ENCODE measurements at regions not wholly inside any gene's neighbourhood (a gene's known extent, or its start where the extent isn't known, plus 50 kb on each side); places are given as distances from the start of the nearest gene placed in this dataset.

GRCh38 chr5:54760182-54760935 lies 225.0 kb downstream of the ESM1 start:
- no peaks in the 10 kb centered on the region for H3K9me3 ChIP-seq (ENCODE audit: insufficient read depth, low read depth, low read length)
- H3K9me2 ChIP-seq (replicated peaks; ENCODE audit: low read depth, low read length) = no peaks in the 10 kb centered on the region
- H3K36me3 ChIP-seq (ENCODE audit: insufficient read depth, low read length) = no peaks in the 10 kb centered on the region
- TF ChIP-seq EZH2phosphoT487 (IDR thresholded peaks at IDR 0.05; ENCODE audit: borderline replicate concordance) (no peak), CTCF (conservative IDR thresholded peaks at IDR 0.05; ENCODE audit: low read length) (no peak)
- H2AFZ ChIP-seq (ENCODE audit: low read length) = no peak overlapping the region
- no peak overlapping the region for H3K4me3 ChIP-seq (ENCODE audit: low read length, poor library complexity, severe bottlenecking)
- no peak overlapping the region for H3K9ac ChIP-seq (ENCODE audit: low read depth, low read length, poor library complexity, severe bottlenecking)
- H3K4me2 ChIP-seq (ENCODE audit: low read depth, low read length, poor library complexity, severe bottlenecking) = no peak overlapping the region
- no peaks in the 10 kb centered on the region for H3F3A ChIP-seq (ENCODE audit: low read depth)
- no peaks in the 10 kb centered on the region for H3K79me2 ChIP-seq (ENCODE audit: insufficient read depth, low read length)
- no peaks in the 10 kb centered on the region for H3K27me3 ChIP-seq (ENCODE audit: insufficient read depth, low read length, poor library complexity, severe bottlenecking)
- H3K4me1 ChIP-seq (ENCODE audit: insufficient read depth, low read length, poor library complexity, severe bottlenecking) = peaks cover 15% of the 10 kb centered on the region
- no peaks in the 10 kb centered on the region for H4K20me1 ChIP-seq (ENCODE audit: insufficient read depth, low read length, poor library complexity, severe bottlenecking)

- no peak overlapping the region for H2AFZ ChIP-seq (ENCODE audit: low read length)
- no peaks in the 10 kb centered on the region for H3K9me3 ChIP-seq (ENCODE audit: insufficient read depth, low read depth, low read length)
Measured at GRCh38 chr5:54758038-54758437, 227.4 kb downstream of the ESM1 start.

DNA sequence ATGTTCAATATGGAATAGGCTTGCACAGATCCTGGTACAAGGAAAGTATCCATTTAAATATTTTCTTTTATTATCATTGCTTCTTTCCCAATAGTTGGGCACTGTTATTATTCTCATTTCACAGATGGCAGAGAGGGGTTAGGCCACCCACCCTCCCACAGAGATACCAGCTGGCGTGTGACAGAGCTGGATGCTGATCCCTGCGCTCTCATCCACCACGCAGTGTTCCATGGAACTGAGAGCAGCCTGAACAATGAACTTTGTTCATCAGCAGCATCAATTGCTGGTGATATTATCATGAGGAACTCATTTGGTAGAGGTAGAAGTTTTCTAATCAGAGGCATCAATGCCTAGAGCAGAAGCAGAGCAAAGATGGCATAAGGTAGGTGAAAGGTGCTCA lies 227.9 kb downstream of the ESM1 start:
- Histone ChIP-seq H3K4me1 (ENCODE audit: insufficient read depth, low read length, poor library complexity, severe bottlenecking) (peaks cover 15% of the 10 kb centered on the region), H4K20me1 (ENCODE audit: insufficient read depth, low read length, poor library complexity, severe bottlenecking) (no peaks in the 10 kb centered on the region), H3K79me2 (ENCODE audit: insufficient read depth, low read length) (no peaks in the 10 kb centered on the region), H3K9me2 (replicated peaks; ENCODE audit: low read depth, low read length) (no peaks in the 10 kb centered on the region), H3K36me3 (ENCODE audit: insufficient read depth, low read length) (no peaks in the 10 kb centered on the region), H3K9ac (ENCODE audit: low read depth, low read length, poor library complexity, severe bottlenecking) (no peak overlapping the region), H3K4me3 (ENCODE audit: low read length, poor library complexity, severe bottlenecking) (no peak overlapping the region), H3K9me3 (ENCODE audit: insufficient read depth, low read depth, low read length) (no peaks in the 10 kb centered on the region), H3F3A (ENCODE audit: low read depth) (no peaks in the 10 kb centered on the region), H2AFZ (ENCODE audit: low read length) (no peak overlapping the region), H3K27me3 (ENCODE audit: insufficient read depth, low read length, poor library complexity, severe bottlenecking) (no peaks in the 10 kb centered on the region), H3K4me2 (ENCODE audit: low read depth, low read length, poor library complexity, severe bottlenecking) (no peak overlapping the region)
- TF ChIP-seq CTCF (conservative IDR thresholded peaks at IDR 0.05; ENCODE audit: low read length) = no peak
- no peak for TF ChIP-seq EZH2phosphoT487 (IDR thresholded peaks at IDR 0.05; ENCODE audit: borderline replicate concordance)

More at GRCh38 chr5:54758038-54758437, 227.4 kb downstream of the ESM1 start:
- Histone ChIP-seq H3K36me3 (ENCODE audit: insufficient read depth, low read length) (no peaks in the 10 kb centered on the region), H4K20me1 (ENCODE audit: insufficient read depth, low read length, poor library complexity, severe bottlenecking) (no peaks in the 10 kb centered on the region), H3K4me2 (ENCODE audit: low read depth, low read length, poor library complexity, severe bottlenecking) (no peak overlapping the region), H3K9me2 (replicated peaks; ENCODE audit: low read depth, low read length) (no peaks in the 10 kb centered on the region), H3K27me3 (ENCODE audit: insufficient read depth, low read length, poor library complexity, severe bottlenecking) (no peaks in the 10 kb centered on the region), H3K4me3 (ENCODE audit: low read length, poor library complexity, severe bottlenecking) (no peak overlapping the region), H3F3A (ENCODE audit: low read depth) (no peaks in the 10 kb centered on the region), H3K9ac (ENCODE audit: low read depth, low read length, poor library complexity, severe bottlenecking) (no peak overlapping the region), H3K4me1 (ENCODE audit: insufficient read depth, low read length, poor library complexity, severe bottlenecking) (peaks cover 15% of the 10 kb centered on the region), H3K79me2 (ENCODE audit: insufficient read depth, low read length) (no peaks in the 10 kb centered on the region)
- no peak for TF ChIP-seq EZH2phosphoT487 (IDR thresholded peaks at IDR 0.05; ENCODE audit: borderline replicate concordance)
- TF ChIP-seq CTCF (conservative IDR thresholded peaks at IDR 0.05; ENCODE audit: low read length) = no peak

Measured in Loucy (cell line).